MM.1S (cell line): ENCODE measurements at regions not wholly inside any gene's neighbourhood (a gene's known extent, or its start where the extent isn't known, plus 50 kb on each side); places are given as distances from the start of the nearest gene placed in this dataset.

Source experiments
- EZH2 ChIP-seq: fragments of 300-600 bp; sonication (generic); optimal IDR thresholded peaks from 2 replicates; pipeline ENCODE3; 2017; ENCODE audit warnings: low read depth, mild to moderate bottlenecking, antibody characterized with exemption, low read length, mixed read lengths
- EZH2phosphoT487 ChIP-seq: fragments of 300-600 bp; sonication (generic); IDR thresholded peaks from 2 replicates; pipeline ENCODE4 v1.6.1; 2018; ENCODE audit warnings: antibody characterized with exemption, low read length
- TF ChIP-seq, protein P1 (sequence below): fragments of 300-600 bp; sonication (generic); IDR thresholded peaks from 2 replicates; pipeline ENCODE4 v1.5.1; 2016; ENCODE audit warnings: antibody characterized with exemption, low read length, mixed read lengths

DNA sequence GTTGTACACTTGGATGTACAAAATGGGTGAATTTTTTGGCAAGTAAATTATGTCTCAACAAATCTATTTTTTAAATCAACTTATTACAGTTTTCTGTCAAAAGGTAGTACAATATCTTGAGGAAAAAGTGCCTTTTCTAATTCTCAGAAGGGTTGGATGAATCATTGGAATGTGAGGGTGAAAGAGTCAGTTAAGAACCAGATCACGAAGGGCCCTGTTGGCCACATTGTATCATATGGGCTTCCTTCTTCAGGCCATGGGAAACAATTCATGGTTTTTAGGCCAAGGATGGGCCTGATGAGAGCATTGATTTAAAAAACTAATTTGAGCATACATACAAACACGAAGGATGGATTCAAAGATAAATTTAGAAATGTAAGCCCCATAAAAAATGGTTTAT lies 503.7 kb downstream of the TNS3 start:
- TF ChIP-seq, protein P1, sequence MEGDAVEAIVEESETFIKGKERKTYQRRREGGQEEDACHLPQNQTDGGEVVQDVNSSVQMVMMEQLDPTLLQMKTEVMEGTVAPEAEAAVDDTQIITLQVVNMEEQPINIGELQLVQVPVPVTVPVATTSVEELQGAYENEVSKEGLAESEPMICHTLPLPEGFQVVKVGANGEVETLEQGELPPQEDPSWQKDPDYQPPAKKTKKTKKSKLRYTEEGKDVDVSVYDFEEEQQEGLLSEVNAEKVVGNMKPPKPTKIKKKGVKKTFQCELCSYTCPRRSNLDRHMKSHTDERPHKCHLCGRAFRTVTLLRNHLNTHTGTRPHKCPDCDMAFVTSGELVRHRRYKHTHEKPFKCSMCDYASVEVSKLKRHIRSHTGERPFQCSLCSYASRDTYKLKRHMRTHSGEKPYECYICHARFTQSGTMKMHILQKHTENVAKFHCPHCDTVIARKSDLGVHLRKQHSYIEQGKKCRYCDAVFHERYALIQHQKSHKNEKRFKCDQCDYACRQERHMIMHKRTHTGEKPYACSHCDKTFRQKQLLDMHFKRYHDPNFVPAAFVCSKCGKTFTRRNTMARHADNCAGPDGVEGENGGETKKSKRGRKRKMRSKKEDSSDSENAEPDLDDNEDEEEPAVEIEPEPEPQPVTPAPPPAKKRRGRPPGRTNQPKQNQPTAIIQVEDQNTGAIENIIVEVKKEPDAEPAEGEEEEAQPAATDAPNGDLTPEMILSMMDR = no peak
- TF ChIP-seq EZH2 (no peak), EZH2phosphoT487 (no peak)
